HG02884 (cell line): ENCODE measurements at regions not wholly inside any gene's neighbourhood (a gene's known extent, or its start where the extent isn't known, plus 50 kb on each side); places are given as distances from the start of the nearest gene placed in this dataset.
"Not testable (repeated sequence)": the region's sequence is repeated elsewhere in the genome, so short reads cannot be mapped to it uniquely, and the experiment has no call there.

Source experiments
- ATAC-seq: cut with Tn5 transposase; IDR thresholded peaks from one replicate; pipeline ENCODE4 v1.9.1; 2021; ENCODE audit warnings: mild to moderate bottlenecking, moderate library complexity; ENCODE audit not compliant: unreplicated experiment

DNA sequence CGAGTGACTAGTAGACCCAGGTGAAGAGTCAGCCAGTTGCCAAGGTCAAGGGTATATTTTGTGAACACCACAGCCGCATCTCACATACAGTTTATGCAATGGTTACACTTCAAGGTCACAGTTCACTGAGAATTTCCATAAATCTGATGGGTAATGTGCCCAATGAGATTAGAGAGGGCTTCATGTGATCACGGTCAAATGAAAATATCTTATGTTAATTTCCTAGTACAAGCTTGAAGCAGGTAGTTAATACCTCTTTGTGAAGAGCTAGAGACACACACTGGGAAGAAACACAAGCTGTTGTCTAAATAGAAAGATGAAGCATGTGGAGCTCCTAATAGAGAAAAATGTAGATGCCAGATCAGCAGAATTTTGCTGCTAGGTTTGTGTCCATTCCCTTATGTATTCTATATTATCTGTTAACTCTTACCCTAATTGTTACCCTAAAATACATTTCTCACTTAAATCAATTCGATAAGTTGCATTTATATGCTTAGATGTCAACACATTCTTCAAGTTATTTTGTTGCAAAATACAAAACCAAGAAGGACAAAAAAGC lies 136.0 kb downstream of the NR2F2 start:
- ATAC-seq = no peak

DNA sequence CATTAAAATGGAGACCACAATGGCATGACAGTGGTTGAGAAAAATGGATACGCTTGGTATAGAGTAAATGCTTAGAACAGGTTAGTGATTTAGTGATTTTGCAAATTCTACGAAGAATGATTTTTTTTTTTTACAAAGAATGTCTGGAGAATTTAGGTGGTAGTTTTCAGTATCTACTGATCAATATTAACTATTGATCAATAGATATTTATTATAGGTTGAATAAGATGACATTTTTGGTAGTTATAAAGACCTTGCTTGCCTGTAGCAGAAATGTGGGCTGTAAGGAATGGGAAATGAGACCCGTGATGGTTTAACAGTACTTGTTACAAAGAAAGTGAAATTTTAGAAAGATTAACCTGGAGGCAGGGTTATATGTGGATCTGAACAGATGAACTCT lies 137.5 kb downstream of the NR2F2 start:
- no peak for ATAC-seq

DNA sequence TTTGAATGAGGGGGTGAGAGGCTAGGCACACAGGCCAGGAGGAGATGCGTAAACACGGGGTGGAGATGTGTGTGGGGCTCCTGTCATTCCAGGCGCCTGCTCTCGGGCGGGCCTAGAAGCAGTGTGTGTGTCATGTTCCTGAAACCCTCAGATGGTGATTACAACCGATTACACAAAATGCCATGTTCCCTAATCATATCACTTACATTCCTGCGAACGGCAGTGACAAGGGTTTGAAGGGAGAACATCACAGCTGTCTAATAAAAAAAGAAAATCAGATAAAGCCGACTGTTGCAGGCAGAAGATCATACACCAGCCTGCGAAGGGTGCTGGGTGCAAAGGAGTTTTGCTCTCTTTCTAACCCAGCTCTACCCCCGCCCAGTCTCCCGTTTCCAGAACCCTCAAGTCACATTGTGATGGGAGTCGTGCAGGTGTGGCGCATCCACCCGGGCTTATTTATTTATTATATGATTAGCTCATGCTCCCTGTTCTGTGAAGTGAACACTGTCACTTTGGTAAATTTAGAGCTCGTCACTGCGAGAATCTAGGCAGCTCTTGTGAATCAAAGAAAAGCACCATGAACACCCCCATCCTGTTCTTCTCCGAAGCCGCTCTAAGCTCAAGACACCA lies 140.3 kb downstream of the NR2F2 start:
- no peak for ATAC-seq

DNA sequence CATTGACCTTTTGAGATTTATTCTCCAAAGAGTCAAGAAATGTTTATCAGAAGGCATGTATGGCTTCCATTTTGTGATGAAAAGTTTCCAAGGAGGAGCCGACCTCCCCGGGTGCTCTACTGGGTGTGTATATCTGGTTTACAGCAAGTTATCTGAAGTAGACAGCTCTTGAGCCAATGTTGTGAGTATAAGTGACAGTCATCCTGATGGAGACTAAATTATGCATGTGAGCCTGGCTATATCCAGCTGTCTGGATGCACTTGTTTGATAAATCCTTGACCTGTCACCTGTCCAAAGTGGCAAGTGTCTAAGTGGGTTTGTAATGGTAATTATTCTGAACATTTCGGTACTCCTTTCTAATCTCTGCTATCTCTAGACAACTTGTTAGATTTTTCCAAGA lies 142.2 kb downstream of the NR2F2 start:
- no peak for ATAC-seq

DNA sequence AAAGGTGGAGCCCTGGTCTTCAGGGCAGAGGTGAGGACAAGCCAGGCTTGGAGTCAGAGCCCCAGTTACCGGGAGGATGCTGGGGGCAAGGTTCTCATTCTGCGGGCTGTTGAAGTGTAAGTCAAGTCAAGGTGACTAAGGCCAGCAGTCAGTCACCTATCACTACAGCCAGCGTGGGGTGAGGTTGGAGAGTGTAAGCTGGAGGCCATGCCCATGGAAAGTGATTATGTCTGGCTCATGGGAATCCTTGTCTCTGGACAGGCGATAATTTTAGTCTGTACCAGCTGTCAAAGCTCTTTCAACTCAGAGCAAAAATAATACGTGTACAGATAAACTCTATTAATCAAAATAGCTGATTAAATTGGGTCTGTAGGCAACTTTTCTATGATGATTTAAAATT lies 143.1 kb downstream of the NR2F2 start:
- no peak for ATAC-seq

DNA sequence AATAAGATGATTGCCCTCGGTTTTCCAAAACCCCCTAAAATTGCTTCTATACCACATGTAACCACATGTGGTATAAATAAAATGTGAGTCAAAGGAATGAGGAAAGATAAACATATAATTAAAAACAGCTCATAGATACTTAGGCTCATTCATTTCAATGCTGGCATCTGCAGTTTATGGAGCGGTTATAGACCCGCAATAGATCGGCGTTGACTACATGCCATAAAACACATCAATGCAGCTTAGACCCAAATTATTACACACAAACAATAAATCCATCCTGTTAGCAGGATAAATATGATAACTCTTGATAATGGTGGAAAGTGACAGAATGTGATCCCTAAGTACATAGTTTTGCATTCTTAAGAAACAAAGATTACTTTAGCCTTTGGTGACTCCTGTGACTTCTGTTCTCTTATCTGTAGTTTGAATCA lies 143.7 kb downstream of the NR2F2 start:
- ATAC-seq = no peak

DNA sequence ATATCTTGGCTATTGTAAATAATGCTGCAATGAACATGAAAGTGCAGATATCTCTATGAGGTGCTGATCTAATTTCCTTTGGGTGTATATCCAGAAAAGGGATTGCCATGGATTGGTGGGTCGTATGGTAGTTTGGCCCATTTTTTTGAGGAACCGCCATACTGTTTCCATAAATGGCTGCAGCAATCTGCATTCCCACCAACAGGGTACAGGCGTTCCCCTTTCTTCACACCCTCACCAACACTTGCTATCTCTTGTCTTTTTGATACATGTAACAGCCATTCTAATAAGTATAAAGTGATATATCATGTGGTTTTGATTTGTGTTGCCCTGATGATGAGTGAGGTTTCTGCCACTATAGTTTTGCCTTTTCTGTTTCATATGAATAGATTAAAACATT lies 146.7 kb downstream of the NR2F2 start:
- ATAC-seq = no peak

DNA sequence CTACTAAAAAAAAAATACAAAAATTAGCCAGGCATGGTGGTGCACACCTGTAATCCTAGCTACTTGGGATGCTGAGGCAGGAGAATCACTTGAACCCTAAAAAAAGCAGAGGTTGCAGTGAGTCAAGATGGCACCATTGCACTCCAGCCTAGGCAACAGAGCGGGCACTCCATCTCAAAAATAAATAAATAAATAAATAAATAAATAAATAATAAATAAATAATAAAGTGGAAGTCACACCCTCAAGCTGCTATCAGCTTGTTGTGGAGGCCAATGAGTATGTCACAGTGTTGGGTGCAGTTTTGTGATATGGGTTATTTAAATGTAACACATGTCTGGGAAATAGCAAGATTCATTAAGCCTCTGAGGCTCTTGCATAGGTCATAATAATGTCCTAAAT lies 153.9 kb downstream of the NR2F2 start:
- ATAC-seq = not testable (repeated sequence)

DNA sequence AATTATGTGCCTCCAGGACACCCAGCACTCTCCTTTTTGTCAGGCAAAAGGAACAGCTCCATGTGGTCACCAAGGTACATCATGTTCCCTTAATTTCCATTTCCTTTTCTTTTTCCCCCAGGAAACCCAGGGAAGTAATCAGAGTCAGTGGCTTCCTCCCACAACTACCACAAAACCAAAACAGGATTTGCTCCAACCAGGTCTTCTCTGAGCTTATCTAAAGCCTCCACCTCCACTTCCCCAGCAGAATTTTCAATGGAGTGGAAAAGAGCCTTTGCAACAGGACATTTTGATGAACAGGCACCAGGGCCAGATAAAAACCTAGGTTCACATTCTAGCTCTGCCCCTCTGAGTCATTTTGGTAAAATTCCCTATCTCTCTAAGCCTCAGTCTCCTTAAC lies 154.3 kb downstream of the NR2F2 start:
- no peak for ATAC-seq

DNA sequence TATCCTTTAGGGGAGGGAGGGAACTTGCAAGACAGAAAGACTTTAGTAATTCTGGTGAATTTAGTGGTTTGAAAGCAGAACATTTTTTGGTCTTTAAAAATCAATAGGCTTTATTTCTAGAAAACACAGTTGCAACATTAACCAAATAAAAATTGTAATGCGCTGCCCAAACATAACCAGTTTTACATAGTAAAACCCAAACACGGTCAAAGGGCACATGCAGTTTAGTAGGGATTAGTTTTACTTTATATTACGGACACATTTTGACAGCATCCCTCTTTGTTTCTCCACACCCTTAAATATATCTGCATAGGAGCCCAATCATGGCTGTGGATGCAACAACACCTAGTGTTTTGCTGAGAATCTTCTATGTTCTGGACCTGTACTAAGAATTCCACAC lies 156.7 kb downstream of the NR2F2 start:
- no peak for ATAC-seq

DNA sequence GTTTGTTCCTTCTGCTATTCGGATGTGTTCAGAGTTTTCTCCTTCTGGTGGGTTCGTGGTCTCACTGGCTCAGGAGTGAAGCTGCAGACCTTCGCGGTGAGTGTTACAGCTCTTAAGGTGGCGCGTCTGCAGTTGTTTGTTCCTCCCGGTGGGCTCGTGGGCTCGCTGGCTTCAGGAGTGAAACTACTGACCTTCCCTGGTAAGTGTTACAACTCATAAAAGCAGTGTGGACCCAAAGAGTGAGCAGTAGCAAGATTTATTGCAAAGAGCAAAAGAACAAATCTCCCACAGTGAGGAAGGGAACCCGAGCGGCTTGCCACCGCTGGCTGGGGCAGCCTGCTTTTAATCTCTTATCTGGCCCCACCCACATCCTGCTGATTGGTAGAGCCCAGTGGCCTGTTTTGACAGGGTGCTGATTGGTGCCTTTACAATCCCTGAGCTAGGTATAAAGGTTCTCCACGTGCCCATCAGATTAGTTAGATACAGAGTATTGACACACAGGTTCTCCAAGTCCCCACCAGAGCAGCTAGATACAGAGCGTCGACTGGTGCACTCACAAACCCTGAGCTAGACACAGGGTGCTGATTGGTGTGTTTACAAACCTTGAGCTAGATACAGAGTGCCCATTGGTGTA lies 160.7 kb downstream of the NR2F2 start:
- ATAC-seq = not testable (repeated sequence)

DNA sequence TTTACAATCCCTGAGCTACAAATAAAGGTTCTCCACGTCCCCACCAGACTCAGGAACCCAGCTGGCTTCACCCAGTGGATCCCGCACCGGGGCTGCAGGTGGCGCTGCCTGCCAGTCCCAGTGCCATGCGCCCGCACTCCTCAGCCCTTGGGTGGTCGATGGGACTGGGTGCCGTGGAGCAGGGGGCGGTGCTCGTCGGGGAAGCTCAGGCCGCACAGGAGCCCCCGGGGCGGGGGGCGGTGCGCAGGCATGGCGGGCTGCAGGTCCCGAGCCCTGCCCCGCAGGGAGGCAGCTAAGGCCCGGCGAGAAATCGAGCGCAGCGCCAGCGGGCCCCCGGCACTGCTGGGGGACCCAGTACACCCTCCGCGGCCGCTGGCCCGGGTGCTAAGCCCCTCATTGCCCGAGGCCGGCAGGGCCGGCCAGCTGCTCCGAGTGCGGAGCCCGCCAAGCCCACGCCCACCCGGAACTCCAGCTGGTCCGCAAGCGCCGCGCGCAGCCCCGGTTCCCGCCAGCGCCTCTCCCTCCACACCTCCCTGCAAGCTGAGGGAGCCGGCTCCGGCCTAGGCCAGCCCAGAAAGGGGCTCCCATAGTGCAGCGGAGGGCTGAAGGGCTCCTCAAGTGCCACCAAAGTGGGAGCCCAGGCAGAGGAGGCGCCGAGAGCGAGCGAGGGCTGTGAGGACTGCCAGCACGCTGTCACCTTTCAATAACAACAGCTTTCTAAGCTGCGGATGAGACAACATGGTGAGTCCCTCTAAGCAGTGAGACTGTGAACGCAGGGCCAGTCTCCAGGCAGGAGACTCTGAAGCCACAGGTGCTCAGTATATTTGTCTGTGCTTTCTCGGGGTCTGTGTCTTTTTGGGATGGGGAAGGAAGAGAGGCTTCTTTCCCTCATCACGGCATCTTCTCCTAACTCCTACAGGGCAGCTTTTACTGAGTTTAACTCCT lies 161.5 kb downstream of the NR2F2 start:
- ATAC-seq = not testable (repeated sequence)

DNA sequence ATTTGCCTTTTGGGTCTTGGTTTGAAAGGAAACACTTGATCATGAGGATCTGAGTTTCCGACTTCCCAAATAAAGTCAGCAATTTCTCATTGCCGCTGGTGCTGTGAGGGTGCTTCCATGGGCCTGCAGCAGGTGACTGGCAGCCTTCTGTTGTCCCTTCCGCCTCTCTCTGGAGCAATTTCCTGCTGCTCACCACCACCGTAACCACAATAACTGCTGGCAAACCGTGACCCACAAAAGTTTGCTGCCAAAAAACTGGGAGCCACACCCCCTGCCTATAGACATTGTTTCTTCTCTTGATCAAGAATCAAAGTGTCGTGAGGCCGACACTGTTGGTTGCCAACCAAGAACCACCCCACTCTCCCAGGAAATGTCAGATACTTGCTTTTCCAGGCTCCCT lies 164.0 kb downstream of the NR2F2 start:
- no peak for ATAC-seq

DNA sequence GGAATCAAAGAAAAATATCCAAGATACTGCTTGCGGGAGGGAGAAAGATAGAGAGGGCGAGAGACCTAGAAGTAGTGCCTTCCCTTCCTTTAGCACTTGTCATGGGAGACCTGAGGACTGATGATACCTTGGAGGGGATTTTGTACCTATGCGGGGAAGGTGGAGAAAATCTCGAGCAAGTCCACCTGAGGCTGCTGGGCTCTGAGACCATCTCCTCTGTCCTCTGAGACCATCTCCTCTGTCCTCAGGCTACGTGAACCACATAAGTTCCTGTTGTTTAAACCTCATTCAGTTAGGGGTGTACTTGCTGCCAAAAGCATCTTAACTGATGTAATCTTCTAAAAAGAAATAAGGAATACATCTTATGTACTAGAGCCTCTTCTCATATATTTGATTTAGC lies 164.9 kb downstream of the NR2F2 start:
- no peak for ATAC-seq

DNA sequence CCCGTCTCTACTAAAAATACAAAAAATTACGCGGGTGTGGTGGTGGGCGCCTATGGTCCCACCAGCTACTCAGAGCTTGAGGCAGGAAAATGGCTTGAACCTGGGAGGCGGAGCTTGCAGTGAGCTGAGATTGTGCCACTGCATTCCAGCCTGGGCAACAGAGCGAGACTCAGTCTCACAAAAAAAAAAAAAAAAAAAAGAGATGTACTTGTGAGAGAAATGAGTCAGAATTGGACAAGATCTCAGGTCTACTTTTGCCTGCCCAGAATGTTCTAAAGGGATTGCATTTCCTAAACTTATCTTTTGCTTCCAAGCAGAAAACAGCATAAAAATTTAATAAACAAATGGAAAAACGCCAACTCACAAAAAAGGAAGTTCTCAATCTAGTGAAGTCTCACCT lies 167.5 kb downstream of the NR2F2 start:
- no peak for ATAC-seq

DNA sequence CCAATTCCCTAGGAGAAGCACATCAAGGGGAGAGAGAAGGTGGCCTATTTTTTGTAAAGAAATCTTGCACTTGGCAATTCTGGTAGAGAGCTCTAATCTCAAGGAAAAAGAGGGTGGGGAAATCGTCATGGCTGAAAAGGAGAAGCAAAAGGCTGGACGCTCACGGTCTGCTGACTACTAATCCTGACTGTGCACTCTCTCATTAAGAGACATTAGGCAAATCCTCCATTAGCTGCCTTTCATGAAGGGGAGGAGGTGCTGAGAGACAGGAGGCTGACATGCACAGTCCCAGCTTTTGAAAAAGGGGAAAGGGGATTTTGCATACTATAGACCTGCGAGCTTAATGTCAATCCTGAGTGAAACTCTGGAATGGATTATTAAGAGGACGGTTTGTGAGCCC lies 170.0 kb downstream of the NR2F2 start:
- ATAC-seq = no peak

DNA sequence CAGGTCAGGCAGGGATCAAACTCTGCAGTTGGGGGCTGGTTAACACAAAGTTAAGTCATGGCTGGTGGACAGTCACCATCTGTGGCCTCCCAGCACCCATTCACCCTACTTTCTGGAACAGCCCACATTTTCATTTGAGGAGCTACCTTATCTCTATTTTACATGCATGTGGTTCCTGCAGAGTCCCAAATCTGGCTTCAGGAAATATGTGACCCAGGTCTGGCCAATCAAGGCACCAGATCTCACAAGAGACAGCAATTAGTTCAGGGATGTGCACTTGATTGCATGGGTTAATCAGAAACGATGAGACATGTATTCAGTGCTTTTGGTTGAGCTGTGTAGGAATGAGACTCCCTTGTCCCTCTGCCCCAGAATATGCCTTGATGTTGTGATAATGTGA lies 170.9 kb downstream of the NR2F2 start:
- no peak for ATAC-seq

DNA sequence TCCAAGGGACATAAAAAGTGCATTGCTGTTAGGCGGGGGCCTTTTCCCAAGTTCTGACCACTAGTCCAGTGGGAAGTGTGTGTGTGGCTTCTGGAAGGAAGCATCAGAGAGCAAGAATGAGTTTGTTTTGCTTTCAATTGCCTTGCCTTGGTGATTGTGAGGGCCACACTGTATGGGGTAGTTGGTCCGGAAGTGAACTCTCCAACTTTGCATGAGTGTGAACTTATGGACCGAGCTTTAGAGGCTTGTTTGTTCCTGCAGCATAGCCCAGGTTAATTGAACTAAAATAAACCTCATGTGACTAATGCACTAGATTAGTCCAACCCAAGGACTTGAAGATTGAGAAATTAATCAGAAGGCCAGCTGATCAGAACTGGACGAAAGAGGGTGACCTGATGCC lies 171.7 kb downstream of the NR2F2 start:
- ATAC-seq = no peak

DNA sequence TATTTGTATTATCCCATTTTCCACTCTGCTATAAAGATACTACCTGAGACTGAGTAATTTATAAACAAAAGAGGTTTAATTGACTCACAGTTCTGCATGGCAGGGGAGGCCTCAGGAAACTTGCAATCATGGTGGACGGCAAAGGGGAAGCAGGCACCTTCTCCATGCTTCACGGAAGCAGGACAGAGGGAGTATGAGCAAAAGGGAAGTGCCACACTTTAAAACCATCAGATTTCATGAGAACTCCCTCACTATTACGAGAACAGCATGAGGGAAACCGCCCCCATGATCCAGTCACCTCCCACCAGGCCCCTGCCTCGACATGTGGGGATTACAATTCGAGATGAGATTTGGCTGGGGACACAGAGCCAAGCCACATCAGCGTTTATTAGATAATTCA lies 172.8 kb downstream of the NR2F2 start:
- no peak for ATAC-seq

DNA sequence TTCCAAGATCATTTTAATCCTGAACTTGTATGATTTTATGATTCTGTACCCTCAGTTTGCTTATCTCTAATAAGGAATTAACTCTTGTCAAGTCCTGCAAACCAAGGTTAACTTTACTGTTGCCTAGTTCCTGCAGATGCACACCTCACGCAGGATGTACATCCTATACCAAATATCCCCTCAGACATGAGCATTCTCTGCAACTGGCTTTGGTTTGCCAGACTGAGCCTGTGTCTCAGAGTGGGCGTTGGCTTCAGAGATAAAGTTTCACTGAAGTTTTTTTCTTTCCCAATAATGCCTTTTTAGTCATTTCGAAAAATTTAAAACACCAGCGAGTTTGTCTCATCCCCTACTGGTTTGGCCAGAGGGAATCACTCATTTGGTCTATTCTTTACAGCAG lies 173.9 kb downstream of the NR2F2 start:
- no peak for ATAC-seq

DNA sequence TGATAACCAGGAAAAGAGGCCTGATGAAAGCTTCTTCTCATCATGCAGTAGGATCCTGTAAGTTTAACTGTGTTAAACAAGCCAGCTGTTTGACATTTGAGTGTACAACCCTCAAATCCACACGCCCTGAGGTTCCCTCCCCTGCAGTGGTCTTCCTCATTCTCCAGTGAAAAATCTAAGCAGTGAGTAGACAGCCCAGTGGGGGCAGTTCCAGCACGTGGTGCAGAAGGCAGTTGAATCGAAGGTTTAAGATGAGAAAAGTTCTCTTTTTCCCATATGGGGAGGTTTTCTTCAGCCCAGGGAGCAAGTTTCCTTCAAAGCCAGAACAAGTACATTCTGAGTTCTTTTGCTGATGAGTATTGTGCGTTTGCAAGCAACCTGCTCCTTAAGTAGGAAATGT lies 174.5 kb downstream of the NR2F2 start:
- ATAC-seq = no peak
